ENCODE measurements at regions not wholly inside any gene's neighbourhood (a gene's known extent, or its start where the extent isn't known, plus 50 kb on each side); places are given as distances from the start of the nearest gene placed in this dataset.

DNA sequence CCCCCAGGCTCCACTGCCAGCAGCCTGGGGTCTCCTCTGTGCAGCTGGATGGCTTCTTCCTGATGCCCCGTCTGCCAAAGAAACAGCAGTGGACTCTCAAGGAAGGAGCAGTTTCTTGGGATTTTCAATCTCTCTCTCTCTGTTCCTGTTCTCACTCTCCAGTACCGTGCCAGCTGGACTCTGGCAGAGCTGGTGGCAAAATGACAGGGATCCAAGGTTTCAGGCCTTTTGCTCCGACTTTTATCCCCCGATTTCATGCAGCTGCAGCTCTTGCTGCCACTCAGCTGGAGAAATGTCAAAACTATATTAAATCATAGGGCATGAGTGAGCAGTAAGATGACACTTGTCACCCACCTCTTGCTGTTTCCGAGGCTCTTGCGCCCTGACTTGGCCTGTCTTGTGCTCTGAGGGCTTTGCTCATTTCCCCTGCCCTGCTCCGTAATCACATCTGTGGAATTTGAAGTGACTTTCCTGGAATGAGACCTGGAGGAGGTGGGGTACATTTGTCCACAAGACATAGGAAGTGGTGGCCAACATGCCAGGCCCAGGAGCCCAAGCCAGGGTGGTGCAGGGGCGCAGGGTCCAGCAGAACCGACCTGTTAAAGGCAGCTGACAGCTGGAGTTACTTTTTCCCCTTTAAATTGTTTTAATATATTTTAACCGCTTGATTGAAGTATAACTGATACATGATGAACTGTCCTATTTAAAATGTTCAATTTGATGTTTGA, 576.2 kb downstream of the PTPRU start:
- peak; percentile 3 for DNase-seq (ENCODE audit: low spot score)

DNA sequence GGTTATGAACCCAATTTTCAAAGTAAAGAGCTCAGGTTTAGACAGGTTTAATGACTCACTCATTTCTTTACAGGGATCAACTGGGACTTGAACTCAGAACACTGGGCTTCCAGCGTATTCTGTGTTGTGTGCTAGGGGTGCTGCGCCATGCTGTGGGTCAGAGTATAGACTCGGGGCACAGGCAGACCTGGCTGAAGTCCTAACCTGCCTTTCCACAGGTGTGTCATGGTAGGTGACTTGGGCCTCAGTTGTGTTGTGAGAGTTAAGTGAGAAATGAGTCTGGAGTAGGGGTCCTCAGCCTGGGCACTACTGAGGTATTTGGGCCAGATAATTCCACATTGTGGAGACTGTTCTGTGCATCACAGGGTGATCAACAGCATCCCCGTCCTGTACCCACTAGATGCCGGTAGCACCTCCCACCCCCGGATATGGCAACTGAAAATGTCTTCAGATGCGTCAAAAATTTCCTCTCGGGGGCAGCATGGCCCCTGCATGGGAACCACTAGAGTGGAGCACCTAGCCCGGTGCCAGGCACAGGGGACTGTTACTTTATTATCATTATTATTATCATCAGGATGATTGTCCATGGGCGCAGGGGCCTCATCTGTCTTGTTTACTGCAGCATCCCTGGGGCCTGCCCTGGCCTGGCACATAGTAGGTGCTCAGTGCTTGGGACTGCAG, 575.5 kb downstream of the PTPRU start:
- DNase-seq (ENCODE audit: low spot score): peak; percentile 1

DNA sequence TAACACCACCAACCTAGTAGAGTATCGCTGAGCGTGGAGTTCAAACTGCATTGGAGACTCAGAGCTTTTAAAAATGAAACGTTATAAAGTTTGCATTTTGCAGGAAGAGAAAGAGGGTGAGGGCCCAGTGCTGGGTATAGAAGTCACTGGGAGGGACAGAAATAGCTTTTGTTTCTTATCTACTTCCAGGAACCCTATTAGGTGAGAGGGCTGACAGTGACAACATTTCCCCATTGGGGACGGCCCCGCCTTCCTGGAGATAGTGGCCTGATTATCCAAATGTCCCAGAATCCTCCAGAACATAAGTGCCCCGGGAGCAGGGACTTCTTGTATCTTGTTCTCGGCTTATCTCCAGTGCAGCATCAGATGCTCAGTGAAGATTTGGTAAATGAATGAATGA, 574.9 kb downstream of the PTPRU start:
- peak; percentile 1 for DNase-seq (ENCODE audit: low spot score)

DNA sequence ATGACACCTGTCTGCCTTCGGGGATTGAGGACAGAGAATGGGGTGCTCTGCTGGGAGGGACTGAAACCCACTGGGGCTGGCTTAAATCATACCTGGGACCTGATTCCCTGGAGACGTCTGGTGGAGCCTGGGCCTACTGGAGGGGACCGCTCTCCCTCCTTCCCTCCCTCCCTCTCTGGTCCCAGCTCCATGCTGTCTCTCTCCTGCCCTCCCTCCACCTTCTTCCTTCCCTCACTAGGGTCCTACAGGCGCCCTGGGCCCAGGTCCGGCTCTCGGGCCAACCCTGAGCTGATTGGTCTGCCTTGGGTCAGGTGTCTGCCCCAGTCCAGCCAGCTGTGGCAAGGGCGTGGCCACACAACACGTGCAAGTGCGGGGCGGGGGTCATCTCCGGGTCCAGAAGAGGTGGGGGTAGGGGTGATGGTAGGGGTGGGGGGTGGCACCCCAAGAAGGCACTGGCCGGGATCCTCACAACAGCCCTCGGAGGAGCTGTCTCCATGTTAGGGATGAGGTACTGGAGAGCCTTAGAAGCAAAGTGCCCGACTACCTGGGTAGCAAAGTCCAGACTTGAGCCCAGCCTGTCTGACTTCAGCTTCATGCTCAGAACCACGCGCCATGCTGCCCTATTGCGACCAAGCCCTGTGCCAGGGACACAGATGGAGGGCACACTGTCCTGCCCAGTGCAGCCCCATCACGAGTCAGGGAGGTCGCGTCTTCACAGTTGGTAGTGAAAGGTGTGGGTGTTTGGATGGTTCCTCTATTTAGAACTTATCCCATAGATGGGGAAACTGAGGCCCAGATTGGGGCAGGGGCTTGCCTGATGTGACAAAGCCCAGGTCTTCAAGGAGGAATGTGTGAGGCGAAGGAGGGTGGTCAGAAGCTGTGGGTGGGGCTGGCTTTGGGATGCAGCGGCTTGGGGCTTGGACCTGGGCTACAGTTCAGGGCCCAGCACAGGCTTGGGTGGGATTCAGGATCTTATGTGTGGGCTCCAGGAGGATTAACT, 574.1 kb downstream of the PTPRU start:
- peak; percentile 6 for DNase-seq (ENCODE audit: low spot score)

- DNase-seq (ENCODE audit: low spot score): peak; percentile 4
Measured at GRCh38 chr1:29809446-29810120, 573.3 kb downstream of the PTPRU start.

DNA sequence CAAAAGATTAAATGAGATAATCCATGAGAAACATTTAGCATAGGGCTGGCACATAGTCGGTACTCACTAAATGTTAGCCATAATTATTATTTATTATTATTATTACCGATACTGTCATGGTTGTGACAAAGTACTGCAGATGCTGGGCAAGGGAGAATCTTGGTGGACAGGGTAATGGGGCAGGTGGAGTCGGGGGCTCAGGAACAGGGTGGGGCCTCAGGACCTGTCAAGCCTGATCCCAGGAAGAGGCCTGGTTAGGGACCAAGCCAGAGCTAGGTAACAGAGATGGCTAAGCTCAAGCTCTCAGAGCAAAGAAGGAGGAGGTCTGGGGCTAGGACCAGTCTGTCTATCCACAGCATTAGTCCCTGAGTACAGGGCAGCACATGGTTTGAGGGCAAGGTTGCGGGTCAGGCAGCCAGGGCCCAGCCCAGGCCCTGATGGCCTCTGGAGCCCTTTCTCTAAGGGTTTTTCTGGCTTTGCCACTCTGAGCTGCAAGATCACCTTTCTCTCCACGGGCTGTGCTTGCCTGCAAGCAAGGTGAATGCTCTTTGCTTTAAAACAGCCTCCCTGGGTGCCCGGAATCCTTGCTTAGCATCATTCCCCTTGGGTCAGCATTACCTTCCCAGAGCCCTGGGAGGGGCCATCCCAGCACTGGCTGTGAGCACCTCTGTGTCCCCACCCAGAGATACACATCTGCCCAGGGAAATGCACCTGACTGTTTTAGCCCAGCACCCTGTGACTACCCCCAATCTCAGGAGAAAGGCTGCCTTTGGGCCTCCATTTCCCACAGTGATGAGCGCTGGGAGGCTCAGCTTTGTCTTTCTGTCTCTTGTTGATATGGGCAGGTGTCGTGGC, 572.0 kb downstream of the PTPRU start:
- DNase-seq (ENCODE audit: low spot score): peak; percentile 3

DNA sequence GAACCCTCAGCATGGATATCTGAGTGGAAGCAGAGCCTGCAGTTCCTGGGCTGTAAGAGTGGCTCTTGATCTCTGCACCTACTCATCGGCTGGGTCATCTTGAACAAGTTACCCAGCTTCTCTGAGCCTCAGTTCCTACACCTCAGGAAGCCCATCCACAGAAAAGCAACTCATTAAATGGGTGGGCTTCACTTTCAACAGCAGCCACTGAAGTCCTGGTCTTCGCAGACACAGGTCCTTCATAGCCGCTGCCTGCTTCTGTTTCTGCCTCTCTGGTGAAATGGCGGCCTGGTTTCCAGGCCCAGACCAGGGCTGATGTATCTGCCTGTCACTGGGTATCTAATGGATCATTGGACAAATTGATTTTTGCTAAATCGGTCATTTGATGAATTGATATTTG, 571.4 kb downstream of the PTPRU start:
- peak; percentile 6 for DNase-seq (ENCODE audit: low spot score)

DNA sequence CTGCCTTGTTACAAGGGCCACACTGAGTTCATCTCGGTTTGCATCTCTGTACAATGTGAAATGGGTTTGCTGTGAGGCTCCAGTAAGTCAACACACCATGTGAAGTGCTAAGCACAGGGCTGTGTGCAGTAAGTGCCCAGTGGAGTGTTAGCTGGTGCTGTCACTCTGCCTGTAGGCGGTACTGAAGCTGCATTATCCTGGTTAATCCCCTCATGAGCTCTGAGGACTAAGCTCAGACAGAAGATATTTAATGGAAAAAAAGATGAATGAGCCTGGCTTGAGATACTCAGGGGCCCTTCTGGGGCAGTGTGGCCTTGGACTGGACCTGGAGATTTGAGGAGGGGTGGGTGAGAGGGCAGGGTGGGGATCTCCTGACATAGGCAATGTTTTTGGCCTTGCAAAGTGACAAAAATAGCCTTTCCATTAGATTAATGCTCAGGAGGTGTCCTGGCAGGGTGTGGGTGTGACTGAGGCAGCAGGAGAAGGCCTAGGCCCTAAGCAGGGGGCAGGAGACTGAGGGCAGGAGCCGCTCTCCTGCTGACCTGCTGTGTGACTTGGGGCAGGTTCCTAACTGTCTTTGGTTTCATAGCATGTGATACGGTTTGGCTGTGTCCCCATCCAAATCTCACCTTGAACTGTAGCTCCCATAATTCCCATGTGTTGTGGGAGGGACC, 570.5 kb downstream of the PTPRU start:
- DNase-seq (ENCODE audit: low spot score): peak; percentile 66

DNA sequence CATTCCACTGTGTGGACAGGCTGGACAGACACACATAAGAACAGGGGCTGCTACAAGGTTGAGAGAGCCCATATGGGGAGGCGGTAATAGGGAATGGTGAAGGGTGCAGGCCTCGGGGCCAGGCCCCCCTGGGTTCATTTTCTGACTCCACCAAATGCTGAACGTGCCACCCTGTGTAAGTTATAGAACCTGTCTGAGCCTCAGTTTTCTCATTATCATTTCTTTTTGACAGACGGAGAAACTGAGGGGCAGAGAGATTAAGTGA, 569.5 kb downstream of the PTPRU start:
- no peak for DNase-seq (ENCODE audit: low spot score)

DNA sequence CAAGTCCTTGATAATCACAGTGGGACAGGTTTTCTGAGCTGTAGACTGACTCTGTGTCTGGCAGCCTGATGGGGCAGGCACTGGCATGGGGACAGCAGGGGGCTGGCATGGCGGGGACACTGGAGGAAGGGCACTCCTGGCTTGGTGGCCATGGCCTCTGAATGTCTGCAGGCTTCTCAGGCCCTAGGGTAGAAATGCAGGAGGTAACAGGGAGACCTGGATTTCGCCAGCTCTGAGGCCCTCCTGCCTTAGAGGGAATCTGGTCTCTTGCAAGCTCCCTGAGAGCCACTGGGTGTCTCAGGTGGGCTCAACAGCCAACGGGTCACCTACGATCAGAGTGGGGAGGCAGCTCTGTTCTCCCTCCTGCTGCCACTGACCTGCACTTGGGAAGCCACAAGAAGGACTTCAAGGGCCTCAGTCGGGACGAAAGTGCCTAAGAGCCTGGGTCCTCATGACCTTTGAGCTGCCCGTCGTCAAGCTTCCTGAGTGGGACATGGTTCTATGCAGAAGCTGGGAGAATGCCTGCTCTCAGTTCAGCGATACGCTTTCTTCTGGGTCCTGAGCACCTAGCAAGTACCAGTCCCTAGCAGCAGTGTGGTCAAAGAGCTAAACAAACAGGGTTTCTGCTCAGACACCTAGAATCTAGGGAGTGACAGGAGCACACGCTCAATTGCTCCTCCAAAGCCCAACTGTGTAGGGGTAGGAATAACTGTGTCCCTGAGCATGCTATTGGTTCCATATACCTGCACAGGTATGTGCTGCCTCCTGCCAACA, 569.0 kb downstream of the PTPRU start:
- peak; percentile 12 for DNase-seq (ENCODE audit: low spot score)

GRCh38 chr1:29804181-29804899, 568.0 kb downstream of the PTPRU start:
- DNase-seq (ENCODE audit: low spot score): peak; percentile 3

DNA sequence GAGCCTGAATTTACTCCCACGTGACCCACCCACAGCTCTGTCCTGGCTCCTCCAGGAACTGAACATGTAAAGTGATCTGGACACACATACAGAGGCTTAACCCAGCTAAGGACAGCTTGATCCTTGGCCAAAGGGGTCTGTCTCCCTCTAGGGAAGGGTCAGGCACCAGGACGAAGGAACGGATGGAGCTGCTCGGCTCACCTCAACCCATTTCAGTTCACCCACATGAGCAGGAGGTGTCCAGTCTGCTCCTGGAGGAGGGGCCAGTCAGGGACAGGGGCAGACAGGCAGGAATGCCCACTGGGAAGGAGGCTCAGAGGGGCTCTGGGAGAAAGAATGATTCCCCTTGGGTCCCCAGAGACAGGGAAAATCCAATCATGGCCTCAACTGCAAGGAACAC, 567.2 kb downstream of the PTPRU start:
- no peak for DNase-seq (ENCODE audit: low spot score)

- peak; percentile 51 for DNase-seq (ENCODE audit: low spot score)
Measured at GRCh38 chr1:29802181-29803068, 566.1 kb downstream of the PTPRU start.

- DNase-seq (ENCODE audit: low spot score): no peak
Measured at GRCh38 chr1:29801561-29801973, 565.2 kb downstream of the PTPRU start.

- no peak for DNase-seq (ENCODE audit: low spot score)
Measured at GRCh38 chr1:29801003-29801402, 564.7 kb downstream of the PTPRU start.

- DNase-seq (ENCODE audit: low spot score): no peak
Measured at GRCh38 chr1:29800522-29800956, 564.2 kb downstream of the PTPRU start.

- DNase-seq (ENCODE audit: low spot score): no peak
Measured at GRCh38 chr1:29800120-29800519, 563.8 kb downstream of the PTPRU start.
